ENCODE measurements at regions not wholly inside any gene's neighbourhood (a gene's known extent, or its start where the extent isn't known, plus 50 kb on each side); places are given as distances from the start of the nearest gene placed in this dataset.

DNA sequence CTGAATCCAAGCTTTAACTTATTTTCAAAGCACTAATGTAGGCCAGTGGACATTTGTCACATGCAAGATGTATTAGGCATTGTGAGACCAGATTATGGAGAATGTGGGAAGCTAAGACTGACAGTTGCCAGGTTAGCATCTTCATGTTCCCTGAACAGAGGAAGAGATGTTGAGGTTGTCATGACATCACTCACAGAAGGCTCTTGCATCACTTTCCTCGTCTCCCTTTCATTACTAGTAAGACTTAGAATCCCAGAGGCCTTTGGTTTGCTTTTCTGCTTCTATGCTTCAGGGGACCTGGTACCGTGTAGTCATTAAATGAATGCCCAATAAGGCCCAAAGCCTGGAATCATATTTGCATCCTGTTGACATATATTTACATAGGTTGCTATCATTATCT is 76.4 kb upstream of the RPS23 start:
- no peak for DNase-seq (ENCODE audit: low read depth in 2 of 3, low spot score in 2 of 3)

DNA sequence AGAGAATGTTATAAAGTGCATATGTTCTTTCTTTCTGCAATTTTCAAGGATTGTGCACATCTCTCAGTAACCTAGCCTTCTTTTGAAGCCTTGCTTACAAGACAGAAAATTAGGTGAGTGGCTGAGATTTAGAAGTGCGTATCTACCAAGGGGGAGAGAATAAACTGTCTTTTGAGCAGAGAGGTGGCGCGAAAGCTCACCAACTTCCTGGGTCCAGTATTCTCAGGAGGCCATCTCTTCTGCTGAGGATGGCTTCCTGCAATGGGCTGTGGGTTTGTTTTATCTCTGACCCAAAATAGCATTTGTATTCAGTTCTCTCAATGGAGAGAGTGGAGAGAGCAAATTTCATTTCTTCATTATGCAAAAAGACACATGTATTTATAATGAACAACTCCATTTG is 75.4 kb upstream of the RPS23 start:
- DNase-seq (ENCODE audit: low read depth in 2 of 3, low spot score in 2 of 3): no peak

DNA sequence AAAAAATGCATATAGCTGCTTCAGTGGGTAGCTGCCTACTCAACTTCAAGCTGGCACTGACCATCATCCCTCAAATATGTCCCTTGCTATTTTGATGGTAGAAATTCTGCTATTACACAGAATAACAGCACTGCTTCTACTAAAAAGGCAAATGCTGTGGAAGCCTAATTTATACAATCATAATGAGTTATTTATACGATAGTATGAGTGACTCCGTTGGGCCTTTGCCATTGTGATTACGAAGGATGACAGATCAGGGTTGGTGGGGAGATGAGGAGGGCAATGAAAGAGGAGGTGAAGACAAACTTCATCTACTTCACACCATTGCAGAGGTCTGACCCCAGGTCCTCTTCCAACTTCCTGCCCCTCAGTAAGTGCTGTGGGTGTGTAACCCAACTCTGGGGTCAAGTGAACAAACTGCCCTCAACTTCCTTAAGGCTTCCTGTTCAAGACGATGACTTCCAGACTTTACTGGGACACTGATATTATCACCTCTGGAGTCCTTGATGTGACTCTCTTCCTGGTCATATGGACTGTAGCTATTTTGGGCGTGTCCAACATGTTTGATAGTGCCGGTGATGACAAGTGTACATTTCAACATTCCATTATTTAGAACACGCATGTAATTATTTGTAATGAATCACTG is 74.1 kb upstream of the RPS23 start:
- no peak for DNase-seq (ENCODE audit: low read depth in 2 of 3, low spot score in 2 of 3)

DNA sequence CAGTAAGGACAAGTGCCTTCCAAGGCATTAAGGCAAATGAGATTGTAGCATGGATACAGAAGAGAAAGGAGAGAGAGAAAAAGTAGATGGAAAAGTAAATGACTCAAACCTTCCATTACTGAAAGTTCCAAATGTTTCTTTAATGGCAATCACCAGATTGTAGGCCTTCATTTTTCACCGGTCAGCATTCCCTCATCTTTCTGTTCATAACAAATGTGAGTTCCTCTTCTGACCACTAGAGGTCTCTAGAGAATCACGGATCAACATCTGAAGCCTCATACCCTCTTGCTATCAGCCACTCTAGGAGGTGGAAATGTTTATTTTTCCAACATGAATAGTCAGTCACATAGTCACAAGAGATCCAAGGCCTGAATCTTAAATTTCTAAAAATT is 73.6 kb upstream of the RPS23 start:
- DNase-seq (ENCODE audit: low read depth in 2 of 3, low spot score in 2 of 3): peak; percentile 26 to 73 (median 50)

DNA sequence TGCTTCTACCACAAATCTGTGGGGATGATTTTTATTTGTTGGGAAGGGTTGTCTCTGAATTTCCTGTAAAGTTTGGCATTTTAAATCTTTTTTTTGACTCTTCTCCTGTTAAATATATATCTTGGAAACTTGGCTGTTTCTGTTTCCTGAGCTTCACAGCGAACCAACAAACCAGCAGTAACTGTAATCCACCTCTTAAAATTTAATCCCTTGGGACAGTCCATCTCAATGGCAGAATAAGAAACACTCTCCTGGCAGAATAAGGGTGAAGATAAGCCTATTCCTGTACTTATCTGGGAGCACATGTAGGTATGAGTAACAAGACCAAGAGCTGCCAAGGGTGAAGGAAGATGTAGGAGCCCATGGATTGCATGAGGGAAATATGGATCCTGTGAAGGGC is 73.1 kb upstream of the RPS23 start:
- DNase-seq (ENCODE audit: low read depth in 2 of 3, low spot score in 2 of 3): no peak

DNA sequence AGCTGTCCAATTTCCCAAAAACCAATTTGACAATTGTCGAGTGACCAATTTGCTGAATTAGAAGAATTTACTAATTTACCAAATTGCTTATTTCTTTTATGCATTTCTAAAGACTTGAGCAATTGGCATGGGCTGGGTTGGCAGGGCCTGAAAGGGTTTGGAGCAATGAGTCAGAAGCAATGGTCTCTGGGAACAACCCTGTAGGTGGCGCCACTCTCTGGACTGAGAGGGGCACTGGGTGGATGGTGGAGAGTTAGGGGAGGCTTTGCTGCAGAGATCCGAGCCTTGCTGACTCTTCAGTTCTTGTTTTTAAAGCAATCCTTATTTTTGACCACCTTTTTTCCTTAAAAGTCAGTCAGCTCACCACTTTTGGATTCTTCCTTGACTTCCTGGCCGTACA is 71.5 kb upstream of the RPS23 start:
- peak in 2 of 3 donors; percentile 35 to 66 for DNase-seq (ENCODE audit: low read depth in 2 of 3, low spot score in 2 of 3)

DNA sequence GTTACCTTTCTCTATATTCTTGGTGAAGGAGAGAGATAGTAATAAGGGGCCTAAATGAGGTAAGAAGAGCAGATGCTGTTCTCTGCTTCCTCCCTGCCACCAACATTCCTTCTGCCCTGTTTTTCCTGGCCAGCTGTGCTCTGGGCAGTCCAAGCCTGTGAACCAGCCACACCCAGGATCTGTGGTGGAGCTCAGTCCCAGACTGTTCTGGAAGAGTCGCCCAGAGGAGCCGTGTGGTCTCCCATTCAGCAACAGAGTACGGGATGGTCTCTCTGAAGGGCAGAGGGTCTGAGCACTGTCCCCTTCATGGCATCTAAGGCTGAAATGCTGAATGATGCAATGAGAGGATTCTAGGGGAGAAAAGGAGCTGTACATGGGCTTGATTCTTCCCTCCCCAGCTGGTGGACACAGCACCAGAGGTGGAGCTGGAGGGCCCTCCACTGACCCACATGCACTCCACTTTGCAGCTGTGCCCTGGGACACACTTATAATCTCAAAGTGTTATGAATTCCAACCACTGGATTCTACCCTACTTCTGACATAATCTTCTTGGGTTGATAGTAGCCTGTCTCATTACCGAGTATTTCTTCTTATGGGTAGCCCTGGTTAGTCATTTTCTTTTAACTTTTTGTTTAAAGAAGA is 70.8 kb upstream of the RPS23 start:
- DNase-seq (ENCODE audit: low read depth in 2 of 3, low spot score in 2 of 3): no peak

DNA sequence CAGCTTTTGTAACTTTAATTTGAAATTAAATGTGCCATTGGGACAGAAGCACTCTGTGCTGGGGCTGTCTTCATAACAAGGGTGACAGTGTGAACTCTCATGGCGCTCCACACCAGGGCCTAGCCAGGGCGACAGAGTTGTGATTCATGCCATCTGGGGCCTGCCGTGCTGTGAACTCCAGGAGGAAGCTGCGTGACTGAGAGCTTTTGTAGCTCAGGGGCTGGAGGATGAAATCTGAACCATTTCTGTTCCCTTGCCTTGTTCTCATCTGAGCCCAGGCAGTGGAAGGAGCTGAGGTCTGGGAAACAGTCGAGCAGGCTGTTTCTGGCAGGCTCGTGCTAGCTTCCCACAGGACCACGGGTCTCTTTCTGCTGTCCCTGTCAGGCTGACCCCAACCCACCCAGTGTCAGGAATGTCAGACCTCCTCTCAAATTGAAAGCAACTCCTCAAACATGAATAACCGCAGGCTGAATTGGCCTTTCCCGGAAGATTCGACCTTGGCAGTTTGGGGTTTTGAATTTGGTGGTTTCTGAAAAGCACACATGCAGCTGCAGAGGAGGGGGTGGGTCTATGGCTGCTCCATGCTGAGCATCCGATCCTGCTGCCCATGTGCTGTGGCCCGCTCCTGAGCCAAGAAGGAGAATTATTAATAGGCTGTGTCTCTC is 69.2 kb upstream of the RPS23 start:
- DNase-seq (ENCODE audit: low read depth in 2 of 3, low spot score in 2 of 3): no peak

DNA sequence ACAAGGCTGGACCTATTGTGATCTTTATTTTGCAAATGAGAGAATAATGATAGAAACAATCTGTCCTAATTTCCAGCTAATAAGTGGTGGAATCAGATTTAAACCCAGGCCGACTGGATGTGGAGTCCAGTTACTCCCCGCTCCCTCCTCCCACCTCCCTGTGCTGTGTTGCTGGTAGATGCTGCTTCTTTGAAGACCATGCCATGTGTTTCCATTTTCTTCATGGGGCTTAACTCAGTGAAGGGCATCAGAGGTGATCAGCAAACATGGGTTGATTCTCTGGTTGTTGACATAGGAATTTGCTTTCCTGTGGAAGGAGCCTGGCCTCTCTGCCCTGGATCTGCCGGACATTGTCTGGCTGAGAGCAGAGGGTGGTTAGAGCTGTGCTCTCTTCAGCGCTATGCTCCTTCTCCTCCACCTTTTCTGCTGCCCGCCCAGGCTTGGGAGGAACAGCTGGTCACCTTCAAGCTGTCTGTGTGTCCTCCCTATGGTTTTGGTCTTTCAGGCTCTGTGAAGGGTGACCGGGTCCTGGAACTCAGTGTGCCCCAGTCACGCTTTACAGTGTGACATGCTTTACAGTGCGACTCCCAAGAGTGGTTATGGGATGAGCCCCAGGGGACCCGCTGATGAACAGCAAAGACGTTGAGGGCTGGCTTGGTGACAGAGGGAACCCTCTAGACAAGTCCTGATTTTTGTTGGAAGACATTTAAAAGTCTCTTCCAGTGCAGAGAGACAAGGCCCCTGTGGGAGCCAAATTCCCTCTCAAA is 68.4 kb upstream of the RPS23 start:
- no peak for DNase-seq (ENCODE audit: low read depth in 2 of 3, low spot score in 2 of 3)

DNA sequence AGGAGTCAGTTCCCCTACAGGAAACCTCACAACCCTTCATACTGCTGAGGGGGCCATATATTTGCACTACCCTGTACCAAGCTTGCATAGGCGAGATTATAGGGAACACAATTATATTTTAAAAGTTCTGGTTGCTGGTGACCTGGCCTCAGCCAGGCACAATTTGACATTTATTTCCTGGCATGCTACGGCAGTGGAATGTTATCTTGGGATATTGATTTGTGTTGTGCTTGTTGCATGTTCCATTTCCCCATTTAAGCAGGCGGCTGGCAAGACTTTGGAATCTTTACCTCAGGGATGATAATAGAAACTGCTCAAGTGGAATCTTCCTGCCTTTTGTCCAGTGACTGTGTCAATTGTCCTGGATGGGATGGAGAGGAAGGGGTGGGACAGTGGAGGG is 67.0 kb upstream of the RPS23 start:
- no peak for DNase-seq (ENCODE audit: low read depth in 2 of 3, low spot score in 2 of 3)

DNA sequence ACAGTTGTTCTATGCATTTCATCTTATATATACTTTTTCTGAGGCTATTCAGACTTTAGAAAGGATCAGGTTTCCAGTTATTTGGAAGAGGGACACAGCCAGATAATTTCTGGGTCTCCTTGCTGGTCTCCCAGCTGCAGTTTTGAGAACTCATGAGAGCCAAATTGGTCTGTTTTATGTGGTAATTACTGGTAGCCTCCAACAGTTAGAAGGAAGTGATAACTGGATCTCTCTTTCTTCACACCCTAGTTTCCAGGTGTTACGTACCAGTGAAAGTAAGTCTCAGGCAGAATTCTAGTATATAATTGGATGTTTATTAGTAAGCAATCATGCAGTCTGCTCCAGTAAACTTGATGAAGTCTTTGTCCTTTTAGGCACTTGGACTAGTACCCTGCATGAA is 63.2 kb upstream of the RPS23 start:
- no peak for DNase-seq (ENCODE audit: low read depth in 2 of 3, low spot score in 2 of 3)

DNA sequence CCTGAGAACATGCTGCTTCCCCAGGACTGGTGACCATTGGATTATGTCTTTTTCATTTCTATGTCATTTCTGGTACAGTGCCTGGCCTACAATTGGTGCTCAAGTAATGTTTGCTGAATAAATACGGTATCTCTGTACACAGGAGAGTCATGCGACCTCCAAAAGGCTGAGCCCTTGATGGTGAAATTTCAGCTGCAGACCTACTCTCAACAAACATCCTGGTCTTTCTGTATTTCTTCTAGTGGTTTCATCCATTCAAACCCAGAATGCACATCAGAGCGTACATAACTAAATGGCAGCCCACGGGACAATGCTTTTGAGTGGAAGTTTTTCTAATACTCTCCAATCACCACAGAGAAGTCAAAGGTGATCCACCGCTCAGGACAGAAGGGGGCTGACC is 62.6 kb upstream of the RPS23 start:
- no peak for DNase-seq (ENCODE audit: low read depth in 2 of 3, low spot score in 2 of 3)

DNA sequence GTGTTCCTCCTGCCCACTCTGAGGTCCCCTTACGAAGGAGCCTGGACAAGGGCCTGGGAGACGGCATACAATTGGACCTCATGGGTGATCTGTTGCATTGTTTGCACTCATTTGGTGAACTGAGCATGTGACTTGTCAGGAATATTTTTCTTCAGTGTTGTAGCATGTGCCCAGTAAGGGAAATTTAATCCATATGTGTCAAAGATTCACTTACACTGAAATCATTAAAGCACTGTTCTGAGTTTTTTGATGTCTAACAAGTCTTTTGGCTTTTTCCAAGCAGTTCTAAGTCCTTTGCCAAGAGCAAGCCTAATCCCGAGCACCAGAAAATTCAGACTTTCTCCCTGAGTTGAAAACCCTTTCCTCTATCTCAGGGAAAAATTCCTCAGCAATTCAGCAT is 61.6 kb upstream of the RPS23 start:
- no peak for DNase-seq (ENCODE audit: low read depth in 2 of 3, low spot score in 2 of 3)

DNA sequence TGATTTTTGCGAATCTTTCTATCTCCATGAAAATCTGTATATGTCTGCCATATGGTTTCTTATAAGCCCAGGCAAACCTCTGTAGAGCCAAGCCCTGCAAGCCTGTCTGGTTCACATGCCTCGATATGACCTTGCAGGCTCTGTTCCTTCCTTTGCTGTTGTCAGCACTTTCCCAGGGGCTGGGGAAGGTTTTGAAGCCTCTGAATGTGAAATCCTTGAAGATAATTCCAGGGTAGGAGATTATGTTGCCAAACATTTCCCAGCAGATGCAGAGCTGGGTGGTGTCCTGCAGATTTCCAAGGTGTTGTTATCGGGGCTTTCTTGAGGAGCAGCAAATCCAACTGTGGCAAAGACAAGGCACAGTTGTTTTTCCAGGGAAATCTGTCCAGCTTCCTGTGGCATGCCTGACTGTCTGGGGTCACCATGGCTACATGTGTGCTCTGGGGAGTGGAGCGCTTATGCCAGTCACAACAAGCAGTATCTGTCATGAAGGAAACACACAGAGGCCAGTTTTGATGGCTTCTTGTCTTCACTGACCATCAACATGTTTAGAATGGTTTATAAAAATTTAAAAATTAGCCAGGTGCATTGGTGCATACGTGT is 60.7 kb upstream of the RPS23 start:
- DNase-seq (ENCODE audit: low read depth in 2 of 3, low spot score in 2 of 3): no peak

DNA sequence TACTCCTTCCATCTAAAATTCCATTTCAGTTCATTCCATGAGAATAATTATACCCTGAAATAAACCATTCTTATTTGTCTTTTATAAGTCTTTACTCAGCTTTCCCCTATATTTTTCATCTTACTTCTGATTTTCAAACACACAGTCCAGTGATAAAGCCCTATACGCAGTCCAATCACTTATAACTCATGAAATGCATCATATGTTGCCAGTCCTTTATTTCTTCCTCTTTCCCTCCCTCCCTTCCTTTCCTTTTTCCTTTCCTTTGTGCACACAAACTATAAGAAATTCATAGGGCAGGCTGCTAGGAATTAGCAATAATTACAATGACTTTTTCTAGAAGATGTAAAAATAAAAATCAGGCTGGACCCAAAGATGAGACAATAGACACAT is 58.8 kb upstream of the RPS23 start:
- DNase-seq (ENCODE audit: low read depth in 2 of 3, low spot score in 2 of 3): no peak

DNA sequence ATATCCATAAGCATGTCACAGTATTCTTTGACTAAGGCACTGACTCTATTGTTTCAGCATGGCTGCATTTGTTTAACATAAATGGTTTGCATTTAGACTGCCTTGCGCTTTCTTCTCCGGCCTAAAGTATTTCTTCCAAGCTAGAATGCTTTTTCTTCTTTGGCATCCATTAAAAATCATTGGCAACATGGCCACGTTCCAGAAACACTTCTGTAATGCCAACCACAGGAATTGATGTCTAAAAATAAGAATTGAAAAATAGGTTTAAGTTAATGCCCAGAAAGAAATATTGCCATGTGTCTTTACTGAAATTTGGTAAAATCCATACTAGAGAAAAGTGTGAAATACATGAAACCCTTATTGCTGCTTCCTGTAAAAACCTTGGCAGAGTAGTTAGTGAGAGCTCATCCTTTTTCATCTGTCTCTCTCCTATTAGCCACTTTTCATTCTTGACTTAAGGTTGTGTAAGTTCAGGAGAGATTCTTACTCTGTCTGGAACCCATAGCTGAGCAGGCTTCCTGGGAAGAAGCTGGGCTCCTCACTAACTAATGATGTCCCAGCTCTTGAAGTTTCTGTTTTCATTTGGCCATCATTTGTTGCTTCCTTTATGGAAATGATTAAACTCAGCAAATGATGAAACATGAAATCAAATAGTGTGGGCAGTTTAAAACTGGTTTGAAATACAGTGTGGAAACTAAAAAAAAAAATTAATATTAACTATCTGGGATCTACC is 58.2 kb upstream of the RPS23 start:
- DNase-seq (ENCODE audit: low read depth in 2 of 3, low spot score in 2 of 3): no peak

DNA sequence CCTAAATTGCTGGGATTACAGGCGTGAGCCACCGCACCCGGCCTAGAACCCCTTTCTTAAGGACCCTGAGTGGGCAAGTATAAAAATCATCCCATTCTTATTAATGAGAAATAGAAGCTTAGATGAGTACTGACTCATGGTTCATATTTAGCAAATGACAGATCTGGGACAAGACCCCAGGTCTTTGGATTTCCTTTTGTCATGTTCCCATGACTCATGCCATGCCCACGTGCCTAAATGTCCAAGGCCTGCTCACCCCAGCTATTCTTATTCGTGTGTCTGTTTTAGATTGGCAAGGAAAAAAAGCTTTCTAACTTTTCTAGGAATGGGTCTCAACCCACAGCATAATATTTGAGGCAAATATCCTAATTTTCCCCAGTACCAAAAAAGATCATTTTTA is 57.7 kb upstream of the RPS23 start:
- DNase-seq (ENCODE audit: low read depth in 2 of 3, low spot score in 2 of 3): no peak

DNA sequence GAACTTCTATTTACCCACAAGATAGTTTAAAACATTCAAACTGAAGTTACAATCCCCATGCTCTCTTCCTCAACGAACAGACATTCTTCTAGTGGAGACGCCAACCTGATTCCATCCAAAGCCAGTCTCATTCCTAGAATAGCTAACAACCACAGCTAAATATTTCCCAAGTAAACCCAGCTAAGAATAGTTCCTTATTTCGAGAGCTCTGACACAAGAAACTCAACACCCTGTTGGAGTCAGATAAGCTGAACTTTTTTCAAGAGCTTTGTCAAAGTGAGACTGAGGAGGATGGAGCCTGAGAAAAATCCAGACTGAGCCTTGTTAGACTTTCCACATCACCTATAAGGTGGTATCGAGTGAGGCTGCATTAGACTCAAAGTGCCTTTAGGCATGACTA is 56.7 kb upstream of the RPS23 start:
- DNase-seq (ENCODE audit: low read depth in 2 of 3, low spot score in 2 of 3): no peak

DNA sequence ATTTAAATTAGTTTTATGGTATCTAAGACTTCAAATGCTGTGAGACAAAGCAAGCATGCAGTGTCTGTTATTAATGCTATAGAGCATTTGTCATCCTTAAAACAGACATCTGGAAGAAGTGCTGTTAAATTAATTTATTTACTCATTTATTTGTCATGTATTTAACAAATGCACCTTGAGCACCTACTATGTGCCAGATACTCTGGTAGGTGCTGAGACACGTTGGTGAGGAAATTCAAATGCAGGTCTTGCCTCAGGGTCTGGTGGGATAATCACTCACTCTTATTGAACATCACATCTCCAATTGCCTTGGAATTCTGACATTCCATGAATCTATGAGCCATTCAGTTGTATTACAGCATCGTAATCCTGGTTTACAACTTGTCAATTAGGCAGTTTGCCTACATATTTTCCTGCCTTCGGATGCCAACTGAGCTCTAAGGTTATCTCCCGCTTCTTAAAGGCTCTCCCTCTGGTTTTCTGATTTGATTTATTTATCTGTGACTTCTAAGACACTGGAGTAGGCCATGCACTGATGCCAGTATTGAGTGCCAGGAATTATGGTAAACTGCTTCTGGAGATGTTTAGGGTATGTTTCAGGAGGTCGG is 56.0 kb upstream of the RPS23 start:
- no peak for DNase-seq (ENCODE audit: low read depth in 2 of 3, low spot score in 2 of 3)
